ENCODE measurements at regions not wholly inside any gene's neighbourhood (a gene's known extent, or its start where the extent isn't known, plus 50 kb on each side); places are given as distances from the start of the nearest gene placed in this dataset.
"Not testable (repeated sequence)": the region's sequence is repeated elsewhere in the genome, so short reads cannot be mapped to it uniquely, and the experiment has no call there.

DNA sequence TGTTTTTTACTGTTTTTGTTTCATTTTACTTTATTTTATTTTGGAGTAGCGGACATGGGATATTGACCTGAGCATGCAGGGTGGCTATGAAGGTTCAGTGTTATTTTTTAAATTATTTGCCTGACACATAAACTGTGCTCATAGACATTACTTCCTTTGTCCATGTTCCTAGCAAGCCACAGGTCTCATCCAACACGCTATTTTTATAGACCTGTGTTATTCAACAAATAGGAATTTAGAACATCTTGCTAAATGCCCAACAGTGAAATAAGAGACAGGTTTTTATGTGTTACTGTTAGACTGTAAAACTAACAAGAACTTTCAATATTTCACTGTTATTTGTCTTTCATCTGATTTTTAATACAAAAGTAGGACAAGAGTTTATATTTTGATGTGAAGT lies 756.4 kb downstream of the KCNT2 start:
- Mint-ChIP-seq H3K4me1 (ENCODE audit: low read depth) (no peaks in the 10 kb centered on the region), H3K27me3 (ENCODE audit: low read depth) (no peaks in the 10 kb centered on the region), H3K4me3 (no peak overlapping the region), H3K36me3 (ENCODE audit: low read depth) (no peaks in the 10 kb centered on the region), H3K27ac (no peak overlapping the region), H3K9me3 (no peaks in the 10 kb centered on the region)
- DNase-seq (ENCODE audit: low spot score): no peak

DNA sequence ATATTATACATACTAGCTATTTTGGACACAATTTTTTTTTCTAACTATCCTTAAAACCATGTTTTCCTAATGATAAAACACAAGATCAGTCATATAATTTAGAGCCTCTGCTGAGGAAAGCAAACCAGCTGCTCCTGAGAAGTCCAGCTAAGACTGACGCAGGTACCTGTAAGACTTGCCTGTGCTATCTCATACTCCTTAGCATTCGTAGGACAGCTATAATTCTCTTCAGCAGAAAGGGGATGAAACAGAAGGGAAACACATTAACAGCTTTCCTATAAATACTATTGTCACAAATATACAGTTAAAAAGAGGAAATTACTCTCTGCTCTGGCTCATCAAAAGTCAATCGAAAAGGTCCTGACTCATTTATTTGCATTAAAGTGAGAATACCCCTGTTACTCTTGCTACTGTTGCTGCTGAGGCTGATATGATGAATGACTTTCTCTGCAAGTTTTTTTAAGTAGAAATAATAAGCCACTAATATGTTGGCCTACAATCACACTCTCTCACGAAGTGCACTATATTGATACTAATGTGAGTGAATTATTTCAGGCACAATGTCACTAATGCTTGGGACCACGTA lies 757.1 kb downstream of the KCNT2 start:
- Mint-ChIP-seq H3K9me3 (no peaks in the 10 kb centered on the region), H3K36me3 (ENCODE audit: low read depth) (no peaks in the 10 kb centered on the region), H3K27ac (no peak overlapping the region), H3K4me1 (ENCODE audit: low read depth) (no peaks in the 10 kb centered on the region), H3K27me3 (ENCODE audit: low read depth) (no peaks in the 10 kb centered on the region), H3K4me3 (no peak overlapping the region)
- no peak for DNase-seq (ENCODE audit: low spot score)

DNA sequence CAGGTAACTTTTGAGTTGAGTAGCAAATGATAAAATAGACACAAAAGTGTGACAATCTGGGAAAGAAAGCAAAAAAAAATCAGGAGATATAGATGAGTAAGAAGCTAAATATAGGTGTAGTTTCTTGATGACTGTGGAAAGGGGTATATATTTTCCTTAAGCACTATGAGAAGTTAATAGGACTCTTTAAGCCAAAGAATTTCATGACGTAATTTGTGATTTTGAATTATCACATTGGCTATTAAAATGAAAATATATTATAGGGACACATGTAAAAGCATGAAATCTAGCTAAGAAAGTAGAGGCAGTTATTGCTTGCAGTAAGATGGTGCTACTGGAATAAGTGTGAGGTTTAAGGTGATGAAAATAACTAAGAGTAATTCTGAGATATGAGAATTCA lies 759.1 kb downstream of the KCNT2 start:
- H3K4me1 Mint-ChIP-seq (ENCODE audit: low read depth): no peaks in the 10 kb centered on the region
- H3K27me3 Mint-ChIP-seq (ENCODE audit: low read depth): no peaks in the 10 kb centered on the region
- DNase-seq (ENCODE audit: low spot score): no peak
- H3K9me3 Mint-ChIP-seq: no peaks in the 10 kb centered on the region
- H3K4me3 Mint-ChIP-seq: no peak overlapping the region
- no peak overlapping the region for H3K27ac Mint-ChIP-seq
- no peaks in the 10 kb centered on the region for H3K36me3 Mint-ChIP-seq (ENCODE audit: low read depth)

DNA sequence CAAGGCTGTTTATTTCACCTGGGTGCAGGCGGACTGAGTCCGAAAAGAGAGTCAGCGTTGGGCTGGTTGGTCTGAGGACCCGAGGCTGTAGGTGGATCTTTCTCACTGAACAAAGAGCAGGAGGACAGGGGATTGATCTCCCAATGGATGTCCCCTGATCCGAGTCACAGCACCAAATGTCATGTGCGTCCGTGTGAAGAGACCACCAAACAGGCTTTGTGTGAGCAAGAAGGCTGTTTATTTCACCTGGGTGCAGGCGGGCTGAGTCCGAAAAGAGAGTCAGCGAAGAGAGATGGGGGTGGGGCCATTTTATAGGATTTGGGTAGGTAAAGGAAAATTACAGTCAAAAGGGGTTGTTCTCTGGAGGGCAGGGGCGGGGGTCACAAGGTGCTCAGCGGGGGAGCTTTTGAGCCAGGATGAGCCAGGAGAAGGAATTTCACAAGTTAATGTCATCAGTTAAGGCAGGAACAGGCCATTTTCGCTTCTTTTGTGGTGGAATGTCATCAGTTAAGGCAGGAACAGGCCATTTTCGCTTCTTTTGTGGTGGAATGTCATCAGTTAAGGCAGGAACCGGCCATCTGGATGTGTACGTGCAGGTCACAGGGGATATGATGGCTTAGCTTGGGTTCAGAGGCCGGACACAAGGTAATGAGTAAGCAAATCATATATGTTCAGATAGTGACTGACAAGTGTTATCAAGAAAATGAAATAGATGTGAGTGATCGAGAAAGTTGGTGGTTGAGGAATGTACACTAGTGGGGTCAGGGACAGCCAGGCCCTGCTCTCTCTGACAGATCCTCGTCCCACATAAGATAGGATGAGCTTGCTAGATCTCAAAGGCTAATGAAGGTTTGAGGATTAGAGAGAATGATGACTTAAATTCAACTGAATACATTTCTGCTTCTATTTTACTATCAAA lies 760.0 kb downstream of the KCNT2 start:
- not testable (repeated sequence) for DNase-seq (ENCODE audit: low spot score); H3K9me3 Mint-ChIP-seq; H3K27me3 Mint-ChIP-seq (ENCODE audit: low read depth); H3K36me3 Mint-ChIP-seq (ENCODE audit: low read depth); H3K4me1 Mint-ChIP-seq (ENCODE audit: low read depth); H3K4me3 Mint-ChIP-seq; H3K27ac Mint-ChIP-seq

DNA sequence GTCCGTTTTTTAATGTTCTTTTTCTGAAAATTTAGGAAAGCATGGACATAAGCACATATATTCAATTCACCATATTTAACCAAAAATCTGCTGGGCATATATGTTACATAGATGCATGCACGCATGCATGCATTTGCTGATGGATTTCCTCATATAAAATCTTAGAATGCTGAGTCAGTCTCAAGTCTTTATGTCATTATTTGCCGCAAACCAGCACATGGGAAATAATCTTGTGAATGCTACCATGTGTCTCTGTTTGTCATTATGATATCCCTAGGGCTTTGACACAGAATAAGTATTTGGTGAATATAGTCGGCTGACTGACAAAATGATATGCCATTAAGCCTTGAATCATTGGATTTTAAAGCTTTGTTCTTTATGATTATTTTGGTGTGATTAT lies 776.5 kb downstream of the KCNT2 start:
- no peak for DNase-seq (ENCODE audit: low spot score)
- H3K27me3 Mint-ChIP-seq (ENCODE audit: low read depth): no peaks in the 10 kb centered on the region
- H3K36me3 Mint-ChIP-seq (ENCODE audit: low read depth): no peaks in the 10 kb centered on the region
- no peak overlapping the region for H3K27ac Mint-ChIP-seq
- no peaks in the 10 kb centered on the region for H3K4me1 Mint-ChIP-seq (ENCODE audit: low read depth)
- H3K4me3 Mint-ChIP-seq: no peak overlapping the region
- no peaks in the 10 kb centered on the region for H3K9me3 Mint-ChIP-seq

DNA sequence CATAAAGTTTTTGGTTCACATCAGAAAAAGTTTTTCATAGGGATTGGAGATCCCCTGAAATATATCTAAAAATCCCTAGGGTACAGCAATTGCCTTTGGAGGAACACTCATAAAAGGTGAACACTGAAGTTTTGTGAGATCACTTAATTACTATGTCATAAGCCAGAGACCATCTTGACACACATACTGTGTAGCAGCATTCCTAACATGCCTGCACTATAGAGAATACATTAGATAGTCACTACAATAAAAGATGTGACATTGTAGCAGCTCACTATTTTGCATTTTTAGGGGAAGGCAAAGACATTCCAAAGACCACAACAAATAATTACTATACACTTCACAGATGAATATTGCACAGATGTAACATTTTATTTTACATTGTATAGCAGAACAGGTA lies 779.9 kb downstream of the KCNT2 start:
- Mint-ChIP-seq H3K4me1 (ENCODE audit: low read depth) (no peaks in the 10 kb centered on the region), H3K36me3 (ENCODE audit: low read depth) (no peaks in the 10 kb centered on the region), H3K27ac (no peak overlapping the region), H3K4me3 (no peak overlapping the region), H3K9me3 (no peaks in the 10 kb centered on the region), H3K27me3 (ENCODE audit: low read depth) (no peaks in the 10 kb centered on the region)
- DNase-seq (ENCODE audit: low spot score): no peak

DNA sequence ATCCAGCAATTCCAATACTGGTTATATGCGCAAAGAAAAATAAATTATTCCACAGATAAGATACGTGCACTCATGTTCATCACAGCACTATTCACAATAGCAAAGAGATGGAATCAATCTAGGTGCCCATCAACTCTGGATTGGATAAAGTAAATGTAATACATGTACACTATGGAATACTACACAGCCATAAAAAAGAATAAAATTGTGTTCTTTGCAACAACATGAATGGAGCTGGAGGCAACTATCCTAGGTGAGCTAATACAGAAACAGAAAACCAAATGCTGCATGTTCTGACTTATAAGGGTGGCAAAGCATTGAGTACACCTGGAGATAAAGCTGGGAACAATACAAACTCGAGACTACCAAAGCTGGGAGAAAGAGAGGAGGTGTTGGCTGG lies 787.3 kb downstream of the KCNT2 start:
- H3K4me3 Mint-ChIP-seq: no peak overlapping the region
- no peak for DNase-seq (ENCODE audit: low spot score)
- peaks cover 15% of the 10 kb centered on the region for H3K9me3 Mint-ChIP-seq
- H3K27ac Mint-ChIP-seq: no peak overlapping the region
- no peaks in the 10 kb centered on the region for H3K4me1 Mint-ChIP-seq (ENCODE audit: low read depth)
- no peaks in the 10 kb centered on the region for H3K27me3 Mint-ChIP-seq (ENCODE audit: low read depth)
- H3K36me3 Mint-ChIP-seq (ENCODE audit: low read depth): no peaks in the 10 kb centered on the region

DNA sequence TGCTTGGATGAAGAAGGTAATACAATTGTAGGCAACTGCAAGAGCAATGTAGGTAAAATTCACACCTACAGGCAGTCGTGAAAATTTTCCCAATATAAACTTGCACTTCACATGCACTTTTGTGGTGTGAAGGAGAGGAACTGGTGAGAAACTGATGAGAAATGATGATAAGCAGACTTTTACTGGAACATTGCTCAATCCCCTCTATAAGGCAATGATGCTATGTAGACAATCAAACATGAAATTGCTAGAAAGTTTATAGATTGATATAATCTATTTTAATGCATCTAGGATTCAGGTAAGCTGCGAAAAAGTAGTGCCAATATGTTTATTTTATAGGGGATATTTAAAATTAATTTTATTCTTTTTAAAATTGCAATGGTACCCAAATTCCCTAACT lies 802.2 kb downstream of the KCNT2 start:
- H3K4me1 Mint-ChIP-seq (ENCODE audit: low read depth): no peaks in the 10 kb centered on the region
- no peak for DNase-seq (ENCODE audit: low spot score)
- no peaks in the 10 kb centered on the region for H3K36me3 Mint-ChIP-seq (ENCODE audit: low read depth)
- H3K9me3 Mint-ChIP-seq: no peaks in the 10 kb centered on the region
- H3K27ac Mint-ChIP-seq: no peak overlapping the region
- H3K4me3 Mint-ChIP-seq: no peak overlapping the region
- H3K27me3 Mint-ChIP-seq (ENCODE audit: low read depth): no peaks in the 10 kb centered on the region

DNA sequence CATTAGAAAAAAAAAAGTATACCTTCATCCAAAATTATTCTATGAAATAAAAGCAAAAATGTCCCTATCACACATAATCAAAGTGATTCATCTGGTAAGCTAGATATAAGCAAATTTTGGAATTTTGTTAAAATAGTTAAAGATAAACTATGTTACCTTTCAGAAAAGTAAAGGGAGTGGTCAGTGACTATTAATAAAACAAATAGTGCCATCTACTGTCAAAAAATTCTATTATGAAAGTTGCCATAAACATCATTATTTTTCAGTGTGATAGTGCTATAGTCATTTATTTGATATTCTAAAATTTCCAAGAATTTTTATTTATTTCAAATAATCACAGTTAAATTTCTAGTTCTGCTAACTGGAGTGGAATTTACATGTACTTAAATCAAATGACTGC lies 803.7 kb downstream of the KCNT2 start:
- no peak overlapping the region for H3K27ac Mint-ChIP-seq
- no peak for DNase-seq (ENCODE audit: low spot score)

DNA sequence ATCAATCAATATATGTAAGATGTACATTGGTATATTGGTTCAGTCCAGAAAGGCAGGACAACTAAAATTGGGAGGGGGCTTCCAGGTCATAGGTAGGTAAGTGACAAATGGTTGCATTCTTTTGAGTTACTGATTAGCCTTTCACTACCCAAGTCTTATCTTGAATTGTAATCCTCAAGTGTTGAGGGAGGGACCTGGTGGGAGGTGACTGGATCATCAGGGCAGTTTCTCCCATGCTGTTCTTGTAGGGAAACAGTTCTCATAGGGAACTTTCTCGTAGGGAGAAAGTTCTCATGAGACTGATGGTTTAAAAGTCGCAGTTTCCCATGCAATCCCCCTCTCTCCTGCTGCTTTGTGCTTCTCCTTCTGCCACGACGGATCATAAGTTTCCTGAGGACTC lies 809.2 kb downstream of the KCNT2 start:
- no peak for DNase-seq (ENCODE audit: low spot score)
- no peaks in the 10 kb centered on the region for H3K9me3 Mint-ChIP-seq
- no peak overlapping the region for H3K27ac Mint-ChIP-seq

More for the DNA sequence above, 803.7 kb downstream of the KCNT2 start:
- no peaks in the 10 kb centered on the region for H3K9me3 Mint-ChIP-seq
- no peaks in the 10 kb centered on the region for H3K36me3 Mint-ChIP-seq (ENCODE audit: low read depth)
- no peak overlapping the region for H3K4me3 Mint-ChIP-seq
- H3K27me3 Mint-ChIP-seq (ENCODE audit: low read depth): no peaks in the 10 kb centered on the region
- H3K4me1 Mint-ChIP-seq (ENCODE audit: low read depth): no peaks in the 10 kb centered on the region

DNA sequence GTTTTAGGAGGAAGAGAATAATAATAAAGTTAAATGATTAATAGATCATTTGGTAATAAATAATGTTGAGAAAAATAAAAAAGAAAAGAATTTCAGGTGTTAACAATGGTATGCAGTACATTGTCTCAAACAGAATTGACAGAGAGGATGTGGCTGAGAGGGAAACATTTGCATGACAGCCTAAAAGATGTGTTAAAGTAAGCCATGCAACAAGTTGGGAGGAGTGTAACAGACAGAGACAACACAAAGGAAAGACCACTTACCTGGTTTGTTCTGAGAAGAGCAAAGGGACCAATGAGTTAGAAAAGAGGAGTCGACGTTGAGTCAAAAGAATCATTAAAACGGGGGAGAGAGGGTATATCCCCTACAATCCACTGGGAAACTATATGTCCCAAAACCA lies 814.0 kb downstream of the KCNT2 start:
- Mint-ChIP-seq H3K27ac (no peak overlapping the region), H3K4me3 (no peak overlapping the region), H3K27me3 (ENCODE audit: low read depth) (no peaks in the 10 kb centered on the region), H3K4me1 (ENCODE audit: low read depth) (no peaks in the 10 kb centered on the region), H3K36me3 (ENCODE audit: low read depth) (no peaks in the 10 kb centered on the region), H3K9me3 (no peaks in the 10 kb centered on the region)
- no peak for DNase-seq (ENCODE audit: low spot score)

More for the DNA sequence above, 809.2 kb downstream of the KCNT2 start:
- no peak overlapping the region for H3K4me3 Mint-ChIP-seq
- no peaks in the 10 kb centered on the region for H3K36me3 Mint-ChIP-seq (ENCODE audit: low read depth)
- no peaks in the 10 kb centered on the region for H3K27me3 Mint-ChIP-seq (ENCODE audit: low read depth)
- H3K4me1 Mint-ChIP-seq (ENCODE audit: low read depth): no peaks in the 10 kb centered on the region

DNA sequence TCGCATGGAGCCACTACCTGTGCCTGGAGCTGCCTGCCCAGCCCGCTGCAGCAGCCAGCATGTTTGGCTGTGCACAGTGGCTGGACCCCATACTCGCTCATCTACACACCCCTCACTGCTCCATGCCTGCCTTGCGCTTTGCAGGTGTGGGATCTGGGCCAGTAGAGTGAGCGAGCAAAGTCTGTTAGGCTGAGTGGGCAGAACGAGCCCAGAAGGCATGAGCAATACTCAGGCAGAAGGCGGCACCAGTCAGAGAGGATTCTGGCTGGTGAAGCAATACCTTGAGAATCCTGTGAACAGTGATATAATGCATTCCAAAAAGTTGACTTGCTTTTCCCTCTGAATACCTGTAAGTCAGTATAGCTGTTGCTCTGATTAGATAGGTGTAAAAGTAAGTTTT lies 816.4 kb downstream of the KCNT2 start:
- Mint-ChIP-seq H3K4me1 (ENCODE audit: low read depth) (no peaks in the 10 kb centered on the region), H3K9me3 (peaks cover 4% of the 10 kb centered on the region), H3K4me3 (no peak overlapping the region), H3K36me3 (ENCODE audit: low read depth) (no peaks in the 10 kb centered on the region), H3K27me3 (ENCODE audit: low read depth) (no peaks in the 10 kb centered on the region), H3K27ac (no peak overlapping the region)
- DNase-seq (ENCODE audit: low spot score): no peak

DNA sequence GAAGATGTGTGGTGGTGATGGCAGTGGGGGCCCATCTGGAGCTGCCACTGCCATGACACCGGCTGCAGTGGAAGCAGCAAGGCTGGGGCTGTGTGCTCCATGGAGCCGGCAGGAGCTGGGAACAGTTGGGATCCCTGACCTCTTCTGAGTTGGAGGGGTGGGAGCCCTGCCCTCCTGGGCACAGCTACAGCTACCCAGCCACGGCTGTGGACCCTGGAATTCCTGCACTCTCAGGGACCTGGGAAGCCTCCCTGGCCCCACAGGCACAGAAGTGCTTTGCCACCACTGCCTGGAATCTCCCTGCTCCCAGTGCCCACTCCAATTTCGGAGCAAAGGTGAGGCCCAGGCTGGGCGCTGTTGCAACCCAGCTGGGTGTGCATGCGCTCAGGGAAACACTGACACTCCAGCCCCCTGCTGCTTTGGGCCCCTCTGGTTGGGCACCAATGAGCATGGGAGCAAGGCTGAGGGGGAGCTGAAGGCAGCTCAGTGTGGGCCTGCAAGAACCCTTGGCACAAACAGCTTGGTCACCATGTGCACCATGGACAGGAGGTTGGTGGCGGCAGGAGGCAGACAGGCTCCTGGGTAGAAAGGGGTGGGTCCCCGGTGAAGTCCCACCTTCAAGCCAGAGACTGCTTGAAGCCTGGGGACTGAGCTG lies 817.6 kb downstream of the KCNT2 start:
- Mint-ChIP-seq H3K9me3 (peaks cover 4% of the 10 kb centered on the region), H3K27me3 (ENCODE audit: low read depth) (no peaks in the 10 kb centered on the region), H3K27ac (no peak overlapping the region)

DNA sequence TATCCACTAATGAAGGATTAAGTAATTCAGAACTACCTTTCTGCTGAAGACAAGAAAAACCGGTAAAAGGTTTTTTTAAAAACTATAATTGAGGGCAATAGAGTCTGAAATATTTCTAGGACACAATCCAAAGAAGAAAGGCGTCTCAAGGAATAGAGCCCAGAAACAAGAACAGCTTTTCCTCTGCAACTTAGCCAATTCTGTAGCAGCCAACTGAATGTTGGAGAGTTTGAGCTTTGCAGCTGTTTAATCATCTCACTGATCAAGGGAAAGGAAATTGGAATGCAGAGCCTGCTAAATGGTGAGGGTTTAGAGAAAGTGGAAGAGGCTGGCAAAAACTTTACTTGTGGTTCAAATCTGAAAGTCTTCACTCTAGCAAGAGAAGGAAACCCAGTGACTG lies 818.9 kb downstream of the KCNT2 start:
- no peaks in the 10 kb centered on the region for H3K36me3 Mint-ChIP-seq (ENCODE audit: low read depth)
- no peak overlapping the region for H3K4me3 Mint-ChIP-seq
- no peak overlapping the region for H3K27ac Mint-ChIP-seq
- H3K4me1 Mint-ChIP-seq (ENCODE audit: low read depth): no peaks in the 10 kb centered on the region
- no peak for DNase-seq (ENCODE audit: low spot score)
- H3K27me3 Mint-ChIP-seq (ENCODE audit: low read depth): no peaks in the 10 kb centered on the region
- peaks cover 4% of the 10 kb centered on the region for H3K9me3 Mint-ChIP-seq

More for the DNA sequence above, 817.6 kb downstream of the KCNT2 start:
- no peaks in the 10 kb centered on the region for H3K4me1 Mint-ChIP-seq (ENCODE audit: low read depth)
- H3K36me3 Mint-ChIP-seq (ENCODE audit: low read depth): no peaks in the 10 kb centered on the region
- H3K4me3 Mint-ChIP-seq: no peak overlapping the region
- DNase-seq (ENCODE audit: low spot score): no peak
